ENCODE measurements at regions not wholly inside any gene's neighbourhood (a gene's known extent, or its start where the extent isn't known, plus 50 kb on each side); places are given as distances from the start of the nearest gene placed in this dataset.

DNA sequence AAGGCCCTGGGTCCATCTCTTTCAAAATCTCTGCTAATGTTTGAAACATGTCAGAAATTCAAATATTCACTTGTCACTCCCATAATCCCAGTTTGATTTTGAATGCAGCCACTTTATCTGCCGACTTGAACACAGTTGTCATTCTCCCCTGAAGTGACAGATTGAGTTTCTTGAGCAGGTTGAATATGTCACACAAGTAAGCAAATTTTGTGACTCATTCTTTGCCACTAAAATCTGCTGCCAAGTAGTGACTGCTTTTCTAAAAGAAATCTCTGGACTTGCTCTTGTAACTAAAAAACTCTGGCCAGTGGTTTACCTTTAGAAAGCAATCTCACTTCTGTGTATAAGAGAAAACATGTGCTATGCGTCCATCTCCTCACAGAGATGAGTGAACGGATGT is 357.1 kb downstream of the LMO7 start:
- 96% methylated on average over 3 of the region's 3 CpGs for WGBS
- H3K27me3 ChIP-seq (ENCODE audit: control insufficient read depth in 2 of 2, insufficient read depth in 1 of 2, low read length in 1 of 2): no peaks in the 10 kb centered on the region
- no peak for DNase-seq (ENCODE audit: low read depth in 6 of 9, low spot score in 9 of 9)
- no peaks in the 10 kb centered on the region for H3K9me3 ChIP-seq (ENCODE audit: control insufficient read depth in 2 of 2, insufficient read depth in 1 of 2, low read length in 1 of 2)
- no peak overlapping the region for H3K27ac ChIP-seq (ENCODE audit: low read depth in 1 of 2, low read length in 1 of 2)
- H3K36me3 ChIP-seq (ENCODE audit: control insufficient read depth in 2 of 2, insufficient read depth in 2 of 2, low read length in 1 of 2): no peaks in the 10 kb centered on the region
- H3K4me3 ChIP-seq (ENCODE audit: low read length in 2 of 2): no peak overlapping the region
- H3K4me1 ChIP-seq (ENCODE audit: control insufficient read depth in 2 of 2, insufficient read depth in 2 of 2, low read length in 2 of 2): no peaks in the 10 kb centered on the region

DNA sequence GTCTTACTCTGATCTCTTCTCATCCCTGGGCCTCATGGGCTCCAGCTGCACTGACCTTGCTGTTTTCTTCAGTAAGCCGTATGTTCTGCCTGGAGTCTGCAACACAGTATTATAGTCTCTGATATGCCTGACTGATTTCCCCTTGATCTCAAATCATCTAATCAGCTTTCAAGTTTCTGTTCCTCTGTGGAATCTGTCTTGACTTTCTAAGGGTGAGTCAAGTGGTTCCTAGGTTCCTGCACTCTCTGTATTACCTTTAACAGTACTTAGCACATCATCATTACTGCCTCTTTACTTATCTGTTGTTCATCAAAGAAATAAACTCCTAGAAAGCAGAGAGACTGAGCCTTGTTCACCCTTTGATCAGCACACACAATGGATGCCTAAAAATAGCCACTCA is 350.7 kb downstream of the LMO7 start:
- H3K4me3 ChIP-seq (ENCODE audit: low read length in 2 of 2): no peak overlapping the region
- H3K27ac ChIP-seq (ENCODE audit: low read depth in 1 of 2, low read length in 1 of 2): no peak overlapping the region
- H3K4me1 ChIP-seq (ENCODE audit: control insufficient read depth in 2 of 2, insufficient read depth in 2 of 2, low read length in 2 of 2): no peaks in the 10 kb centered on the region
- H3K9me3 ChIP-seq (ENCODE audit: control insufficient read depth in 2 of 2, insufficient read depth in 1 of 2, low read length in 1 of 2): no peaks in the 10 kb centered on the region
- DNase-seq (ENCODE audit: low read depth in 6 of 9, low spot score in 9 of 9): no peak
- WGBS: 96% methylated on average over 1 of the region's 1 CpG
- H3K27me3 ChIP-seq (ENCODE audit: control insufficient read depth in 2 of 2, insufficient read depth in 1 of 2, low read length in 1 of 2): no peaks in the 10 kb centered on the region
- no peaks in the 10 kb centered on the region for H3K36me3 ChIP-seq (ENCODE audit: control insufficient read depth in 2 of 2, insufficient read depth in 2 of 2, low read length in 1 of 2)

DNA sequence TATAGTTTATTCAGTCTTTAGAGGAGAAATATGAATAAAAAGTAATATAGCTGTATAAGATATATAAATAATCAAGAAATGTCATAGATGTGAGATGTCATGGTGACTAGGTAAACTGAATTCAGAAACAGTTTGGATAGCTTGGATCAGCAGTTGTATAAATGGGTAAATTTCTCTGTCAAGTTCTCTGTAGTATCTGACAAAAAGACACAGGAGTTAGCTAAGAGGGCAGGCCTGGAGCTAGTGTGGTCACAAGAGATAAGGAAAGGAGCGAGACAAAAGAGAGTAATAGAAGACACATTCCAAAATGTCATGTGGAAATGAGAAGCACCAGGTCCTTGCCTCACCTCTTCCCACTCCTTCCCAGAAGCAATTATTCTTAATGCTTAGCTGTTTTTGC is 349.0 kb downstream of the LMO7 start:
- no peaks in the 10 kb centered on the region for H3K36me3 ChIP-seq (ENCODE audit: control insufficient read depth in 2 of 2, insufficient read depth in 2 of 2, low read length in 1 of 2)
- no peak overlapping the region for H3K4me3 ChIP-seq (ENCODE audit: low read length in 2 of 2)
- no peaks in the 10 kb centered on the region for H3K9me3 ChIP-seq (ENCODE audit: control insufficient read depth in 2 of 2, insufficient read depth in 1 of 2, low read length in 1 of 2)
- no peak overlapping the region for H3K27ac ChIP-seq (ENCODE audit: low read depth in 1 of 2, low read length in 1 of 2)
- WGBS: 98% methylated on average over 1 of the region's 1 CpG
- no peak for DNase-seq (ENCODE audit: low read depth in 6 of 9, low spot score in 9 of 9)
- H3K4me1 ChIP-seq (ENCODE audit: control insufficient read depth in 2 of 2, insufficient read depth in 2 of 2, low read length in 2 of 2): no peaks in the 10 kb centered on the region
- no peaks in the 10 kb centered on the region for H3K27me3 ChIP-seq (ENCODE audit: control insufficient read depth in 2 of 2, insufficient read depth in 1 of 2, low read length in 1 of 2)

DNA sequence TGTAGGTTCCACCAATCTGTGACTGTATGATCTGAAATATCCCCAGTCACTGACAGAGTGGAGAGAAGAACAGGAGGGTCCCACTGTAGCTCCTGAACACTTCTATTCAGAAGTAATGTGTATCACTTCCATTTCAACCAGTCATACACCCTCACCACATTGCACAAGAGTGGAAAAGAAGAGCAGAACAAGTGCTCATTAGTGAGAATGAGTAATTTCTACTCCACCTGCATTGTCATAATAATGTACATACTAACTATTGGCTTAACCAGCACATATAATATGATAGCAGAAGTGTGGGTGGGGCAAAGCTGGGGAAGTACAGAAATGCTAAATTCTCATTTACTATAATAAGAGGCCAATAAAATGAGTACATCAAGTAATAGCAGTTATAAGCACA is 342.7 kb downstream of the LMO7 start:
- no peaks in the 10 kb centered on the region for H3K9me3 ChIP-seq (ENCODE audit: control insufficient read depth in 2 of 2, insufficient read depth in 1 of 2, low read length in 1 of 2)
- H3K4me3 ChIP-seq (ENCODE audit: low read length in 2 of 2): no peak overlapping the region
- no peaks in the 10 kb centered on the region for H3K27me3 ChIP-seq (ENCODE audit: control insufficient read depth in 2 of 2, insufficient read depth in 1 of 2, low read length in 1 of 2)
- DNase-seq (ENCODE audit: low read depth in 6 of 9, low spot score in 9 of 9): no peak
- H3K36me3 ChIP-seq (ENCODE audit: control insufficient read depth in 2 of 2, insufficient read depth in 2 of 2, low read length in 1 of 2): no peaks in the 10 kb centered on the region
- H3K4me1 ChIP-seq (ENCODE audit: control insufficient read depth in 2 of 2, insufficient read depth in 2 of 2, low read length in 2 of 2): no peaks in the 10 kb centered on the region
- H3K27ac ChIP-seq (ENCODE audit: low read depth in 1 of 2, low read length in 1 of 2): no peak overlapping the region

DNA sequence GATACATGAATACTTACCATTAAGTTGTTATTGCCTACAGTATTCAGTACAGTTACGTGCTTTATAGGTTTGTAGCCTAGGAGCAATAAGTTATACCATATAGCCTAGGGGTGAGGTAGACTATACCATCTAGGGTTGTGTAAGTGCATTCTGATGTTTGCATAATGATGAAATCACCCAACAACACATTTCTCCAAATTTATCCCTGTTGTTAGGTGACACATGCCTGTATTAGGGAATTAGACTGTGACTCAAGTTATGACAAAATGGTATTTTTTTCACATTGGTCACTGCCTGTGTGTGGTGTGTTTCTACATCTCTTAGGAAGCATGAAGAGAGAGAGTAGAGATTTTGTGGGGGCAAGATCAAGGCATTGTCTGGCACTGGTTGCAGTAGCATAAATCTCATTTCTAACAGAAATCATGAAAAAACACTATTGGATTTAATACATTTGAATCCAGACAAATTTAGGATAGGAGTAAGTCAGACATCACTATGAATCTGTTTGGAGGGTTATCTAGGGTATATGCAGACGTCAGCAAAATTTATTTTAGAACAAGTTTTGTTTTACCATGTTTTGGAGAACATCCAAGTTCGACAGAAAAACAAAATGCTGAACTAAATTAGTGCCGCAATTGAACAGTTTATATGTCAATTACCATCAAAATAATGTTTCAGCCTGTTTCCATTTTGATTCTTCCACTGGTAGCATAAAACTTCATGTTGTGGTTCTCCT is 332.1 kb downstream of the LMO7 start:
- no peaks in the 10 kb centered on the region for H3K9me3 ChIP-seq (ENCODE audit: control insufficient read depth in 2 of 2, insufficient read depth in 1 of 2, low read length in 1 of 2)
- WGBS: 93% methylated on average over 4 of the region's 4 CpGs

DNA sequence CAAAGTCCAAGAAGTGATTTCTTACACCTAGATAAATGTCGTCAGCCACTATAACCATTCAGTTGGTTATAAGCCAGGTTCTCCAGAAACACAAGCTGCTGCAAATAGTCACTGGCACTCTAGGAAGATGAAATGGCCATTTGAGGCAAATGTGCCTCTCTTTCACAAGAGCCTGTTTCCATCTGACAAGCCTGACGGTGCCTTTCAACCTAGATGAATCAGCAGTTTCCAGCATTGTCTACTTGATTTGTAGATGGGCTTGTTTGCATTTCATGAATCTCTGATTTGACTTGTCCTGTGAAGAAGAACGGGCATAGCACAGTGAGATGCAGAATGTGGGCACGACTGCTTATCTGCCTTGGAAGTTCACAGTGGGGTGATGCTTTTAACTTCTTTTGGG is 327.2 kb downstream of the LMO7 start:
- Histone ChIP-seq H3K27me3 (ENCODE audit: control insufficient read depth in 2 of 2, insufficient read depth in 1 of 2, low read length in 1 of 2) (no peaks in the 10 kb centered on the region), H3K4me1 (ENCODE audit: control insufficient read depth in 2 of 2, insufficient read depth in 2 of 2, low read length in 2 of 2) (no peaks in the 10 kb centered on the region), H3K4me3 (ENCODE audit: low read length in 2 of 2) (no peak overlapping the region), H3K9me3 (ENCODE audit: control insufficient read depth in 2 of 2, insufficient read depth in 1 of 2, low read length in 1 of 2) (no peaks in the 10 kb centered on the region), H3K27ac (ENCODE audit: low read depth in 1 of 2, low read length in 1 of 2) (no peak overlapping the region), H3K36me3 (ENCODE audit: control insufficient read depth in 2 of 2, insufficient read depth in 2 of 2, low read length in 1 of 2) (no peaks in the 10 kb centered on the region)
- DNase-seq (ENCODE audit: low read depth in 6 of 9, low spot score in 9 of 9): peak in 1 of 9 donors; percentile 16
- WGBS: 33% methylated on average over 4 of the region's 4 CpGs

More for the DNA sequence above, 332.1 kb downstream of the LMO7 start:
- Histone ChIP-seq H3K4me3 (ENCODE audit: low read length in 2 of 2) (no peak overlapping the region), H3K27me3 (ENCODE audit: control insufficient read depth in 2 of 2, insufficient read depth in 1 of 2, low read length in 1 of 2) (no peaks in the 10 kb centered on the region), H3K36me3 (ENCODE audit: control insufficient read depth in 2 of 2, insufficient read depth in 2 of 2, low read length in 1 of 2) (no peaks in the 10 kb centered on the region), H3K27ac (ENCODE audit: low read depth in 1 of 2, low read length in 1 of 2) (no peak overlapping the region), H3K4me1 (ENCODE audit: control insufficient read depth in 2 of 2, insufficient read depth in 2 of 2, low read length in 2 of 2) (no peaks in the 10 kb centered on the region)
- DNase-seq (ENCODE audit: low read depth in 6 of 9, low spot score in 9 of 9): no peak

DNA sequence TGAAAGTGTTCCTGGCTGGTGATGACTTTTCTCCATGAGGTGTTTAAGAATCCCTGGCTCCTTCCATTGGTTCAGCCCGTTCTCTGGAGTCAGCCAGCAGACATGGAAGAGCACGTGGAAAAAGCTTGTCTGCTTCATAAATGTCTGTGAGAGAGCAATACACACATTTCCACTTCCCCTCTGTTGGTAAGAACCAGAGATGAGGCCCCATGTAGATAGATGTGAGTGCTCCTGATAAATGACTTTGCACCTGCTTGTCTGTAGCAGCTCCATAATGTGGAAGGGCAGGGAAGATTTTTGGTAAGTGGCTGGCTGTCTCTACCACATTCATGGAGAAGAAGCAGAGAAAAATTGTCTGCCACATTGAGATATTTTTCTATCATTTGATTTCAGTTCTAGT is 325.8 kb downstream of the LMO7 start:
- no peaks in the 10 kb centered on the region for H3K9me3 ChIP-seq (ENCODE audit: control insufficient read depth in 2 of 2, insufficient read depth in 1 of 2, low read length in 1 of 2)
- no peak for DNase-seq (ENCODE audit: low read depth in 6 of 9, low spot score in 9 of 9)
- no peak overlapping the region for H3K27ac ChIP-seq (ENCODE audit: low read depth in 1 of 2, low read length in 1 of 2)
- 66% methylated on average over 2 of the region's 2 CpGs for WGBS
- no peak overlapping the region for H3K4me3 ChIP-seq (ENCODE audit: low read length in 2 of 2)
- H3K4me1 ChIP-seq (ENCODE audit: control insufficient read depth in 2 of 2, insufficient read depth in 2 of 2, low read length in 2 of 2): no peaks in the 10 kb centered on the region
- no peaks in the 10 kb centered on the region for H3K27me3 ChIP-seq (ENCODE audit: control insufficient read depth in 2 of 2, insufficient read depth in 1 of 2, low read length in 1 of 2)
- H3K36me3 ChIP-seq (ENCODE audit: control insufficient read depth in 2 of 2, insufficient read depth in 2 of 2, low read length in 1 of 2): no peaks in the 10 kb centered on the region

DNA sequence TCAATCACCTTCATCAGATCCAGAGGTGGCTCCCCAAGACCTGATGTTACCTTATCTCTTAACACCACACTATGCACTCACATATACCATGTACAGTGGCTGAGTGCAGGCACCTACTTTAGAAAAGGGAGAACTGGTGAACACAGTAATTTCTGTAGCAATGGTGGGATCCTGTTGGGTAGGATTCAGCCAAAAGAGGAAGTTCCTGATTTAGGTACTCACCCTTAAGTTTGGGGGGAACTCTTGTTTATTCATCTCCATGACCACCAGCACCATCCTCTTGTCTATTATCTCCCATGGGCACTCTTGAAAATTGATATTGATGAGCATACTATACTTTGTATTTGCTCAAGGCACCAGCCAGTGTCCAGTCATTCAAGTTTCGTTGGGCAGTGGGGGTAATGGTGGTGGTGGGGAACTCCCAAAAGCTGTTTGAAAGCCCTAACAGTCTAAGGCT is 324.4 kb downstream of the LMO7 start:
- Histone ChIP-seq H3K4me1 (ENCODE audit: control insufficient read depth in 2 of 2, insufficient read depth in 2 of 2, low read length in 2 of 2) (no peaks in the 10 kb centered on the region), H3K4me3 (ENCODE audit: low read length in 2 of 2) (no peak overlapping the region), H3K27me3 (ENCODE audit: control insufficient read depth in 2 of 2, insufficient read depth in 1 of 2, low read length in 1 of 2) (no peaks in the 10 kb centered on the region), H3K27ac (ENCODE audit: low read depth in 1 of 2, low read length in 1 of 2) (no peak overlapping the region), H3K36me3 (ENCODE audit: control insufficient read depth in 2 of 2, insufficient read depth in 2 of 2, low read length in 1 of 2) (no peaks in the 10 kb centered on the region), H3K9me3 (ENCODE audit: control insufficient read depth in 2 of 2, insufficient read depth in 1 of 2, low read length in 1 of 2) (no peaks in the 10 kb centered on the region)
- 91% methylated on average over 1 of the region's 1 CpG for WGBS
- no peak for DNase-seq (ENCODE audit: low read depth in 6 of 9, low spot score in 9 of 9)

DNA sequence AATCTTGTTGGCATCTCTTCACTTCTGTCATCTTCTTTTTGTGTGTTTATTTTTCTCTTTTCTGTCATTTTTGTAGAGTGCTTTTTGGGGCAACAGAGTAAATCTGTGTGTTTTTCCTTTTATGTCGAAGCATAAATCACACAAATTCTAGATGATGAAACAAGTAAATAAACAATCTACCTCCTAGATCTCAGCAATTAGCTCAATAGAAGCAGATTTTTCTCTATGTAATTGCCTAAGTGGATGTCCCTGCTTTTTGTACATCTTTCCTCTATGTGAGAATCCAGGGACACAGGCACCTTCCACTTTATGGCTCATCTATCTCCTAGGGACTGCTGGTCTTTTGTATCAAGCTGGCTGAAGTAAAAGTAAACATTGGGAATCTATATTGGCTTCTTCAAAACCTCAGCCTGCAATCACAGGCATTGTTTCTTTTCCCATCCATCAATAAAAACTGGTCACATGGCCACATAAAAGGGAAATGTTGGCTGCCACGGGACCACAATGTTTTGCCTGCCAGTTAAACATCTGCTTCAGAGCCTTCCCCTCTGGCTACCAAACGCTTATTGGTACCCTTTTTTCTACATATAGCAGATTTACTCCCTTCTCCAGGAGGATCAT is 323.8 kb downstream of the LMO7 start:
- no peak for DNase-seq (ENCODE audit: low read depth in 6 of 9, low spot score in 9 of 9)
- WGBS: 46% methylated on average over 3 of the region's 3 CpGs
- Histone ChIP-seq H3K4me3 (ENCODE audit: low read length in 2 of 2) (no peak overlapping the region), H3K36me3 (ENCODE audit: control insufficient read depth in 2 of 2, insufficient read depth in 2 of 2, low read length in 1 of 2) (no peaks in the 10 kb centered on the region), H3K27ac (ENCODE audit: low read depth in 1 of 2, low read length in 1 of 2) (no peak overlapping the region), H3K4me1 (ENCODE audit: control insufficient read depth in 2 of 2, insufficient read depth in 2 of 2, low read length in 2 of 2) (no peaks in the 10 kb centered on the region), H3K9me3 (ENCODE audit: control insufficient read depth in 2 of 2, insufficient read depth in 1 of 2, low read length in 1 of 2) (no peaks in the 10 kb centered on the region), H3K27me3 (ENCODE audit: control insufficient read depth in 2 of 2, insufficient read depth in 1 of 2, low read length in 1 of 2) (no peaks in the 10 kb centered on the region)

All from thymus (tissue), 11 donors.